NT2/D1 (cell line): ENCODE measurements at regions not wholly inside any gene's neighbourhood (a gene's known extent, or its start where the extent isn't known, plus 50 kb on each side); places are given as distances from the start of the nearest gene placed in this dataset.

ENCODE experiments used
- SUZ12 ChIP-seq: IDR thresholded peaks from 2 replicates; pipeline ENCODE4 v1.6.1; 2011; ENCODE audit not compliant: insufficient read length, insufficient read depth; ENCODE audit errors: extremely low read depth
- YY1 ChIP-seq: IDR thresholded peaks from 2 replicates; pipeline ENCODE4 v1.6.1; 2011; ENCODE audit not compliant: insufficient read length, insufficient read depth
- ZNF274 ChIP-seq: IDR thresholded peaks from 2 replicates; pipeline ENCODE4 v1.6.1; 2011; ENCODE audit warnings: mild to moderate bottlenecking, low read depth, low read length

GRCh38 chr2:158024288-158024898 lies 77.3 kb upstream of the UPP2 start:
- TF ChIP-seq ZNF274 (no peak), YY1 (no peak), SUZ12 (no peak)
